GM21515 (cell line): ENCODE measurements at regions not wholly inside any gene's neighbourhood (a gene's known extent, or its start where the extent isn't known, plus 50 kb on each side); places are given as distances from the start of the nearest gene placed in this dataset.

Source experiments
- ATAC-seq: cut with Tn5 transposase; IDR thresholded peaks from one replicate; pipeline ENCODE4 v1.9.1; 2021; ENCODE audit not compliant: unreplicated experiment

- ATAC-seq, result no peak
Measured at GRCh38 chr20:22374678-22375590, 209.4 kb downstream of the FOXA2 start.

GRCh38 chr20:22374066-22374465, 210.3 kb downstream of the FOXA2 start:
- no peak for ATAC-seq

- ATAC-seq, result no peak
Measured at GRCh38 chr20:22373164-22373895, 211.0 kb downstream of the FOXA2 start.

- ATAC-seq, result peak; percentile 83
Measured at GRCh38 chr20:22371843-22372242, 212.5 kb downstream of the FOXA2 start.

DNA sequence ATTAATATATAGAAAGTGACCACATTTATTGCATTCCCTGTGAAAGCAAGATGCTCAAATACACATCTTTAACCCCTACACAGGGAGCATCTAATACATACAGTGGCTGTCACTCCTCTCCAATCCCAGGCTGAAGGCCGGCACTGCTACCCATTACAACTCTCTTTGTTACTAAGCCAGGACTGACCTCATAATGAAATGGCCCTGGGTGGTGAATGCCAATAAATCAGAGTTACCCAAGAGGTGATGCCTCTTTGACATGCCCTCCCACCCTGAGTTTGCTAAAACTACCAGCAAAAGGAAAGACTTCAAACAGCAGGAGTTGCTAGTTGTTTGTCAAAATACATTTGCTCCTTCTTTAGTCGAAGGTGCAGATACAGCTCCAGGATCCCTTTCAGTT, 214.2 kb downstream of the FOXA2 start:
- ATAC-seq, result no peak

- no peak for ATAC-seq
Measured at GRCh38 chr20:22369100-22369499, 215.3 kb downstream of the FOXA2 start.

DNA sequence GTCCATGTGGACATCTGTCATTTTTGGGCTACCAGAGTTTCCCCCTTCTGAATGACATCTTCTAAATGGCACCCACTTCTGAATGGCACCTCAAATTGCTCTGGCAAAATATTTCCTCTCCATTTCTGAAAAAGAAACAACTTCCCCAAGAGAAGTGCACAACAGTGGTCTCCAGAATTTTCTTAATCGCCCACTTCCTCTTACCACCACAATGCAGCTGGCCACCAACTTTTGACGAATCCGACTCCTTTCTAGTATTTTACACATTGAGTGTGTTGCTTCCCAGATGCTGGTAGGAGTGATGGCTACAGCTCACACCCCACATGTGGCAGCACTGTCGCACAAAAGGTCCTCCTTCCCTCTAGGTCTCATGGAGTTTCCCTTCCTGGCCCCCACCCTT, 216.1 kb downstream of the FOXA2 start:
- no peak for ATAC-seq

DNA sequence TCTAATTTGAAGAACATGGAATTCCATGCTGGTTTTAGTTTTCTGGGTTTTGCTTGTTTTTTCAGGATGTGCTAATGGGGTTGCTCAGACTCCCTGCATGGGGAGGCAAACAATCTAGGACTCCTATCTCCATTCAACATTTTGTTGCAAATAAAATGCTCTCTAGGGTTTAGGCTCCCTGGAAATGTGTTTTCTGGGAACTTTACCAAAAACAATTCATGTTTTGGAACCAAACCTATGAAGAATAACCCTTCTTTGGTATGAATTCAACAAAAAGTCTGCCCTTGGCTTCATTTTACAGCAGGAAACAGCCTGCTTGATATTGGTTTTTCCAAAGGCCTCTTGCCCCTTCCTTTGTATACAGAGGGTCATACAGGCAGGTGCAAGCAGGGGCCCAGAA, 217.7 kb downstream of the FOXA2 start:
- no peak for ATAC-seq

DNA sequence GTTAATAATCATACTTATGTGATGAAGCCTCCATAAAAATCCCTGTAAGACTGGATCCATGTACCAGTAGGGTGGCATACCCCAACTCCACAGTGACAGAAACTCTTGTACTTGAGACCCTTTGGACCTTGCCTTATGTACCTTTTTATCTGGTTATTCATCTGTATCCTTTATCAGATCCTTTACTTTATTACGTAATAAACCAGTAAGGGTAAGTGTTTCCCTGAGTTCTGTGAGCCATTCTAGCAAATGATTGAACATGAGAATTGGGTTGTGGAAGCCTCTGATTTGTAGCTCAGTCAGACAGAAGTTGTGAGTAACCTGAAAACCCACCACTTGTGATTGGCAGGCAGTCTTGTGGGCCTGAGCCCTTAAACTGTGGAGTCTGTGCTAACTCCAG, 229.7 kb downstream of the FOXA2 start:
- no peak for ATAC-seq

- no peak for ATAC-seq
Measured at GRCh38 chr20:22353586-22353985, 230.8 kb downstream of the FOXA2 start.

GRCh38 chr20:22352019-22352418, 232.4 kb downstream of the FOXA2 start:
- no peak for ATAC-seq

- ATAC-seq, result no peak
Measured at GRCh38 chr20:22350624-22351023, 233.7 kb downstream of the FOXA2 start.

DNA sequence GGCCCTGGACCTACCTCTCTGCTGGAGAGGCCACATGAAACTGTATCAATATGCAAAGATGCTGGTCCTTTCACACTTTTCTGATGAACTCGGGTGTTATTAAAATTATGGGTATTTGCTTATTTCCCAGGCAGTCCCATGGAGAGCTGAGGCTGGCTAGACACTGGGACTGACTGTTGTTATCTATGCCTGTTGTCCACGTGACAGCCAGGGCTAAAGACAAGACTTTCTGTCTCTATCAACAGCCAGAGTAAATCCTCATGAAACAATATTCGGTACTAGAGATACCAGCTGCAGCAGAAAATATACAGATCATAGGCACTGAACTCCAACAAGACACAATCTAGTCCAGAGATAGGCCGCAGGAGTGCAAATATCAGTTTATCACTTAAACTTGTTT, 236.4 kb downstream of the FOXA2 start:
- no peak for ATAC-seq

DNA sequence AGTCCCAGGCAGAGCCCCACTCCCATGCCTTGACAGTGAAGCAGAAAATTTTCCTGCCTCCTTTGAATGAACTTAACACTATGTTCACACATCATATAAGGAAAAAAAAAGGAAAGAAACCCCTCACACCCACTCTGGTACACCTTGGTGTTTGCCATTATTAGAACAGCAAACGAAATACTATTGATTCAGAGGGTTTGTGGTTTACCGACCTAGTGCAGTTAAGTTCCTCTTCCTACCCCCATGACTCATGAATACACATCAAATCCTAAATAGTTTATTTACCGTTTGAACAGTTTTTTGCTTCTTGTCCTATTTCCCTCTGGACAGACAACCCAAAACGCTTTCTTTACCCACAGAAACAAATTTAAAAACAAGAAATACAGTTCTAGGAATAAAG, 237.7 kb downstream of the FOXA2 start:
- no peak for ATAC-seq

- no peak for ATAC-seq
Measured at GRCh38 chr20:22343612-22344011, 240.8 kb downstream of the FOXA2 start.

DNA sequence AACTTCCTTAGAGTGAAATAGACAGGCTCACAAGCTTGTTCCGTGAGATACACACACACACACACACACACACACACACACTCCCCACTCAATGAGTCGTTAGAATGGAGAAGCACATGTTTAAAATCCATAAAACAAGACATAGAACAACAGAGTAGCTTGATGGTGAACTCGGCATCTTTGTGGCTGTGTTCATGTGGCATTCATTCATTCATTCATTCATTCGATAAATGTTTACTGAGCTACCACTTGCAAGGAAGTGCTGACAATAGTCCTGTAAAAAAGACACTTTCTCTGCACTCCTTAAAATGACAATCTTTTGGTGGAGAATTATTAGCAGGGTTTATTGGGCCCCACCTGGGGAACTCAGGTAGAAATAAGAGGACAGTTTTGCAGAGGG, 242.0 kb downstream of the FOXA2 start:
- no peak for ATAC-seq

- no peak for ATAC-seq
Measured at GRCh38 chr20:22341508-22341907, 242.9 kb downstream of the FOXA2 start.

GRCh38 chr20:22339946-22340345, 244.4 kb downstream of the FOXA2 start:
- ATAC-seq, result no peak

DNA sequence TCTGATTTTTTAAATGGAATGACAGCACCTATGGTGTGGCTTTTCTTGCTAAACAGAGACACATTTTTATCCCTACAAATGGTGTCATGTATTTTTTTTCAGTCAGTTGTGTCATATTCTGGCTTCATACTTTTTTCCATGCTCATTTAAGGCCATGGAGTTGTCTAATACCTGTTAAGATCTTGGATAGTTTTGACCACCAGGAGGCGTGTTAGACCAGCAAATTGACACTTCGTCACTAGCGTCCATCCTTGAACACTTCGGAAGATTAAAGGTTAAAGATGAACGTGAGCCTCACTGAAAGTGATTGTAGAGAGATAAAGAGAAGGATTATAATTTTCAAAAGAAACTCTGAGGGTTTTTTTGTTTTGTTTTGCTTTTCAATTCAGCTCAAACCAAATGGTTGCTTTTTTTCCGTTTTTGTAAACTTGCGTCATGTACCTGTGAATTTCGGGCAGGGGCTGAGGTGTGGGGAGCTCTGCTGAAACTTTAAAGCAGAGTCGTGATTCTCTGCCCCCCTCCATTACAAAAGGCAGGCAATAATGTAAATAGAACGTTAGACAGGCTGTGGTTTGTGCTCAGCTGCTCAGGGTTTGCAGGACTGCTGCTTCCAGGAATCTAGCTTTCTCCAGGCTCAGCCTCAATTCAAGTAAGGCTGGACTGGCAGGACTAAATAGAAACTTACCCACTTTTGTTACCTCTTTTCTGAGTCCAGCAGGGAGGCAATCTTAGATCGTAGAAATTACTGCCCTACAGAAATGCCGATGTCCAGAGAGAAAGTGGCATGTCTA, 245.1 kb downstream of the FOXA2 start:
- no peak for ATAC-seq

DNA sequence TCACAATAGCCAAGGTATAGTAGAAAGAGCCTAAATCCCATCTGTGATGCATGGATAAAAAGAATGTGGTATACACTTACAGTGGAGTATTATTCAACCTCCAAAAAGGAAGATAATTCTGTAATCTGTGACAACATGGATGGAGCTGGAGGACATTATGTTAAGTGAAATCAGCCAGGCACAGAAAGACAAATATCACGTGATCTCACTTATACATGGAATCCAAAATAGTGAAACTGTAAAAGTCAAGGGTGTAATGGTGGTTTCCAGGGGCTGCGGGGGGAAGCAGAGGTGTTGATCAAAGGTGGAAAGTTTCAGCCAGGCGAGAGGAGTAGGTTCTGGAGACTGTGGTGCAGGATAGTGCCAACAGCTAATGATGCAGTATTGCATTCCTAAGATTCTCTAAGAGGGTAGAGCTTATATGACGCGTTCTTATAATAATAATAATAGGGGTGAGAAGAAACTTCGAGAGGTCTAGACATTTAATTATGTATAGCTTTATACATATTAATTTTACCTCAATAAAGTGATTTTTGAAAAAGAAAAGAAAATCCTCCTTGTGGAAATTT, 246.1 kb downstream of the FOXA2 start:
- no peak for ATAC-seq

GRCh38 chr20:22335210-22335609, 249.2 kb downstream of the FOXA2 start:
- no peak for ATAC-seq
